Progenitor cell of endocrine pancreas (in vitro differentiated cells): ENCODE measurements at regions not wholly inside any gene's neighbourhood (a gene's known extent, or its start where the extent isn't known, plus 50 kb on each side); places are given as distances from the start of the nearest gene placed in this dataset.

Source experiments
- DNase-seq: peaks from one replicate; pipeline ENCODE4 v3.0.0; 2021; ENCODE audit warnings: low spot score; ENCODE audit not compliant: unreplicated experiment
- H3K27ac Mint-ChIP-seq: 2 replicates; pipeline ENCODE4 v1.8.0; 2021; ENCODE audit warnings: mild to moderate bottlenecking, moderate library complexity, mixed read lengths
- H3K27me3 Mint-ChIP-seq: 2 replicates; pipeline ENCODE4 v1.8.0; 2021; ENCODE audit warnings: mixed read lengths
- H3K36me3 Mint-ChIP-seq: 2 replicates; pipeline ENCODE4 v1.8.0; 2022; ENCODE audit warnings: mixed read lengths; ENCODE audit not compliant: insufficient read depth
- H3K4me1 Mint-ChIP-seq: 2 replicates; pipeline ENCODE4 v1.8.0; 2021; ENCODE audit warnings: low read depth, mixed read lengths
- H3K4me3 Mint-ChIP-seq: 2 replicates; pipeline ENCODE4 v1.8.0; 2021; ENCODE audit warnings: low read depth, mild to moderate bottlenecking, moderate library complexity, mixed read lengths
- H3K9me3 Mint-ChIP-seq: 2 replicates; pipeline ENCODE4 v1.8.0; 2021; ENCODE audit warnings: low read depth, mixed read lengths
- TF ChIP-seq, protein P1 (sequence below): fragments of 200-600 bp; sonication (generic); IDR thresholded peaks from one replicate; pipeline ENCODE4 v1.5.0; 2021; ENCODE audit warnings: antibody characterized with exemption, mild to moderate bottlenecking; ENCODE audit not compliant: unreplicated experiment

DNA sequence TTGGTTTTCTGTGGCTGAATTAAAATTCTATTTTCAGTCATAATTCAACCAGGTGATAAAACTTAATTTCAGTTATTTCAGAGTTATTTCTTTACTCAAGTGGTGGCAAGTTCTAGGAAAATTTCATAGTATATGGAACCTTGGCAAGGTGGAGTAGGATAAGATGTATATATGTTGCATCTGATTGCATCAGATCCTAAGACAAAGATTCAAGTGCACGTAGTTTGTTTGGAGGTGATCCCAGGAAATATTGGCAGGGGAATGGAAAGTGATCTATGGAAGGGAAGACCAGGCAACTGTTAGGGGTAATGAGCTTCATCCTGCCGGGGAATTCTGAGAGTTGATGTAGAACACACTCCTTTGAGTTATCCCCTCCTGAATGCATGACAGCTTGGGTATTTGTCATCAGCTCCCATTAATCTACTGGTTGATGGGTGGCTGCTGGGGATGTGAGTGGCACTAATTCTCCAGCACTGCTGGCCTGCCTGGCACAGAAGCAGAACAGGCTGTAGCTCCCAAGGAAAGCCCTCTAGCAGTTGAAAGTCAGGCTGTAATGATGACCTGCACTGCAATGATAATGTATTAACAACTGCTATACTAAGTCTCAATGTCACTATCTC lies 52.2 kb upstream of the TOM1L1 start:
- no peaks in the 10 kb centered on the region for H3K9me3 Mint-ChIP-seq
- no peak overlapping the region for H3K27ac Mint-ChIP-seq
- DNase-seq: no peak
- H3K27me3 Mint-ChIP-seq: no peaks in the 10 kb centered on the region
- H3K36me3 Mint-ChIP-seq: no peaks in the 10 kb centered on the region
- H3K4me3 Mint-ChIP-seq: no peak overlapping the region
- TF ChIP-seq, protein P1, sequence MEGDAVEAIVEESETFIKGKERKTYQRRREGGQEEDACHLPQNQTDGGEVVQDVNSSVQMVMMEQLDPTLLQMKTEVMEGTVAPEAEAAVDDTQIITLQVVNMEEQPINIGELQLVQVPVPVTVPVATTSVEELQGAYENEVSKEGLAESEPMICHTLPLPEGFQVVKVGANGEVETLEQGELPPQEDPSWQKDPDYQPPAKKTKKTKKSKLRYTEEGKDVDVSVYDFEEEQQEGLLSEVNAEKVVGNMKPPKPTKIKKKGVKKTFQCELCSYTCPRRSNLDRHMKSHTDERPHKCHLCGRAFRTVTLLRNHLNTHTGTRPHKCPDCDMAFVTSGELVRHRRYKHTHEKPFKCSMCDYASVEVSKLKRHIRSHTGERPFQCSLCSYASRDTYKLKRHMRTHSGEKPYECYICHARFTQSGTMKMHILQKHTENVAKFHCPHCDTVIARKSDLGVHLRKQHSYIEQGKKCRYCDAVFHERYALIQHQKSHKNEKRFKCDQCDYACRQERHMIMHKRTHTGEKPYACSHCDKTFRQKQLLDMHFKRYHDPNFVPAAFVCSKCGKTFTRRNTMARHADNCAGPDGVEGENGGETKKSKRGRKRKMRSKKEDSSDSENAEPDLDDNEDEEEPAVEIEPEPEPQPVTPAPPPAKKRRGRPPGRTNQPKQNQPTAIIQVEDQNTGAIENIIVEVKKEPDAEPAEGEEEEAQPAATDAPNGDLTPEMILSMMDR: no peak
- H3K4me1 Mint-ChIP-seq: no peaks in the 10 kb centered on the region

DNA sequence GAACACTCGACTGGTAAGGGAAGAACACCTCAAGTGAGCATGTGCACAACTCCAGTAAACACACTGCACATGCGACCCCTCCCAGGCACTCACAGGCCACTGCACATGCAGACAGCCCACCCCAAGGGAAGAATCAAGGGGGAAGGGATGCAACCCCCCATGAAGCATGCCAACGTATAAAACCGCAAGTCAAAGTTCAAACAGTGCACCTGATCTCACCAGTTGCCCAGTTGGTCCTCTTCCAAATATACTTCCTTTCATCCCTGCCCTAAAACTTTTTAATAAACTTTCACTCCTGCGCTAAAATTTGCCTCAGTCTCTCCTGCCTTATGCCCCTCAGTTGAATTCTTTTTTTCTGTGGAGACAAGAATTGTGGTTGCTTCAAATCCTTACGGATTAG lies 51.0 kb upstream of the TOM1L1 start:
- DNase-seq: no peak
- no peaks in the 10 kb centered on the region for H3K36me3 Mint-ChIP-seq
- H3K27ac Mint-ChIP-seq: no peak overlapping the region
- H3K4me3 Mint-ChIP-seq: no peak overlapping the region
- TF ChIP-seq, protein P1: no peak
- H3K9me3 Mint-ChIP-seq: no peaks in the 10 kb centered on the region
- H3K4me1 Mint-ChIP-seq: no peaks in the 10 kb centered on the region
- no peaks in the 10 kb centered on the region for H3K27me3 Mint-ChIP-seq
